ENCODE measurements at regions not wholly inside any gene's neighbourhood (a gene's known extent, or its start where the extent isn't known, plus 50 kb on each side); places are given as distances from the start of the nearest gene placed in this dataset.

GRCh38 chr7:52980129-52980528, 55.3 kb upstream of the POM121L12 start:
- Histone ChIP-seq H3K4me1 (no peaks in the 10 kb centered on the region), H3K27ac (no peak overlapping the region), H3K9me3 (peaks cover 11 to 14% of the 10 kb centered on the region in 2 donors), H3K27me3 (no peaks in the 10 kb centered on the region), H3K4me3 (no peak overlapping the region), H3K36me3 (peaks cover 5% of the 10 kb centered on the region)
- intact Hi-C loops (cut with DNase I; ENCODE audit: low total_unique reads), result no loop called here
- no peak for DNase-seq (ENCODE audit: low spot score in 2 of 2)
- no peak for TF ChIP-seq POLR2AphosphoS5 (IDR thresholded peaks at IDR 0.05)
- TF ChIP-seq, protein P1, sequence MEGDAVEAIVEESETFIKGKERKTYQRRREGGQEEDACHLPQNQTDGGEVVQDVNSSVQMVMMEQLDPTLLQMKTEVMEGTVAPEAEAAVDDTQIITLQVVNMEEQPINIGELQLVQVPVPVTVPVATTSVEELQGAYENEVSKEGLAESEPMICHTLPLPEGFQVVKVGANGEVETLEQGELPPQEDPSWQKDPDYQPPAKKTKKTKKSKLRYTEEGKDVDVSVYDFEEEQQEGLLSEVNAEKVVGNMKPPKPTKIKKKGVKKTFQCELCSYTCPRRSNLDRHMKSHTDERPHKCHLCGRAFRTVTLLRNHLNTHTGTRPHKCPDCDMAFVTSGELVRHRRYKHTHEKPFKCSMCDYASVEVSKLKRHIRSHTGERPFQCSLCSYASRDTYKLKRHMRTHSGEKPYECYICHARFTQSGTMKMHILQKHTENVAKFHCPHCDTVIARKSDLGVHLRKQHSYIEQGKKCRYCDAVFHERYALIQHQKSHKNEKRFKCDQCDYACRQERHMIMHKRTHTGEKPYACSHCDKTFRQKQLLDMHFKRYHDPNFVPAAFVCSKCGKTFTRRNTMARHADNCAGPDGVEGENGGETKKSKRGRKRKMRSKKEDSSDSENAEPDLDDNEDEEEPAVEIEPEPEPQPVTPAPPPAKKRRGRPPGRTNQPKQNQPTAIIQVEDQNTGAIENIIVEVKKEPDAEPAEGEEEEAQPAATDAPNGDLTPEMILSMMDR (IDR thresholded peaks at IDR 0.05), result no peak
- no peak for TF ChIP-seq POLR2A (IDR thresholded peaks at IDR 0.05)

- no peak overlapping the region for H3K4me3 ChIP-seq
Observed at GRCh38 chr7:52973126-52973525, 62.3 kb upstream of the POM121L12 start.

GRCh38 chr7:52962402-52963076, 72.9 kb upstream of the POM121L12 start:
- Histone ChIP-seq H3K36me3 (no peaks in the 10 kb centered on the region), H3K9me3 (no peaks in the 10 kb centered on the region), H3K4me3 (no peak overlapping the region), H3K27me3 (no peaks in the 10 kb centered on the region), H3K4me1 (no peaks in the 10 kb centered on the region), H3K27ac (no peak overlapping the region)
- no peak for DNase-seq (ENCODE audit: low spot score in 2 of 2)
- intact Hi-C loops (cut with DNase I; ENCODE audit: low total_unique reads), result no loop called here
- TF ChIP-seq POLR2A (IDR thresholded peaks at IDR 0.05) (no peak), POLR2AphosphoS5 (IDR thresholded peaks at IDR 0.05) (no peak)
- TF ChIP-seq, protein P1 (IDR thresholded peaks at IDR 0.05), result no peak

More at GRCh38 chr7:52973126-52973525, 62.3 kb upstream of the POM121L12 start:
- no peaks in the 10 kb centered on the region for H3K4me1 ChIP-seq
- H3K27ac ChIP-seq, result no peak overlapping the region
- peaks cover 7% of the 10 kb centered on the region for H3K36me3 ChIP-seq
- intact Hi-C loops (cut with DNase I; ENCODE audit: low total_unique reads), result no loop called here
- H3K9me3 ChIP-seq, result no peaks in the 10 kb centered on the region
- DNase-seq (ENCODE audit: low spot score in 2 of 2), result no peak
- H3K27me3 ChIP-seq, result no peaks in the 10 kb centered on the region
- TF ChIP-seq POLR2AphosphoS5 (IDR thresholded peaks at IDR 0.05), result no peak
- TF ChIP-seq, protein P1 (IDR thresholded peaks at IDR 0.05), result no peak
- no peak for TF ChIP-seq POLR2A (IDR thresholded peaks at IDR 0.05)

DNA sequence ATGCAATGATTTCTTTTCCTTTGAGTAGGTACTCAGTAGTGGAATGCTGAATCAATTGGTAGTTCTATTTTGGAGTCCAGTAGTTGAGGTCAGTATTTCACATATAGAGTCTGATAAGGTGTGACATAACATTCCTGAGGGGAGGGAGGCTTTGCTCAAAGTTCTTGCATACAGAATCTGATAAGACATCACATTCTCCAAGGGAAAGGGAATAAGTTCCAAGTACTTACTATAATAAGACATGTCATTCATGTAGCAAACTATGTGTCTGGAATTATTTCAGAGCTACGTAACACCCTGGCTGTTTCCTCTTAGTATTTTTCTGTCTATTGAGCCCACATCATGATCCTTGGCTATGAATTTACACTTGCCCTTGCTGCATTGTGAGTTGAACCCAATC, 74.3 kb upstream of the POM121L12 start:
- H3K4me3 ChIP-seq, result no peak overlapping the region
- H3K36me3 ChIP-seq, result no peaks in the 10 kb centered on the region
- TF ChIP-seq, protein P1 (IDR thresholded peaks at IDR 0.05), result no peak
- TF ChIP-seq POLR2A (IDR thresholded peaks at IDR 0.05) (no peak), POLR2AphosphoS5 (IDR thresholded peaks at IDR 0.05) (no peak)
- DNase-seq (ENCODE audit: low spot score in 2 of 2), result no peak
- H3K4me1 ChIP-seq, result no peaks in the 10 kb centered on the region
- no peaks in the 10 kb centered on the region for H3K9me3 ChIP-seq
- H3K27me3 ChIP-seq, result no peaks in the 10 kb centered on the region
- no peak overlapping the region for H3K27ac ChIP-seq
- intact Hi-C loops (cut with DNase I; ENCODE audit: low total_unique reads), result no loop called here

DNA sequence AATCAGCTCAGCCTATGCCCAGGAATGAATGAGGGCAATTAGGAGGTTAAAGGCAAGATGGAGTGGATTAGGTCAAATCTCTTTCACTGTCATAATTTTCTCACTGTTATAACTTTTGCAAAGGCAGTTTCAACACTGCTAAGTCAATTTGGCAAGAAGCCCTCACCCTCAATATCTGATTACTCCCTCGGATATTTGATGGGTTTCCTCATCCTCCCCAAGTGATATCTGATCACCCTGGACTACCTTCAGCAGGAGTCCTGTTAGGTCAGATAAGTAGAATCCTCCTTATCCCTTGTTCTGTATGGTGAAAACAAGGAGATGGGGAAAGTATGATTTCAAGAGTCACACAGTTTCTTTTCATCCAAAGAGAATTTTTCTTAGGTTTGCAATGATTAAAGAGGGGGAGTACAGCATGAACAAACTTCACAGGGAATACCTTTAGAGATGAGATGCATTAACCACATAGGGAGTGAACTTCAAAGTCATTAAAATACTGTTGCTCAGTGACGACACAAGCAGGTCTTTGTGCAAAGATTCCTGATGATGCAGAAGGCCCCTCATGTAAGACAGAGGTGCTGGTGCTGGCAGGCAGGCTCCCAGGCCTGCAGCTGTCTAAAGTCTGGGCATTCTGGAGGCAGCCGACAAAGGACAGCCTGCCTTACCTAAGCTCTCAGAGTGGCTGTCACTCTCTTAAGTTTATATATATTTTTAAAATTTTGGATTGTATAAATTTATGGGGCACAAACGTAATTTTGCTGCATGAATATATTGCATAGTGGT, 75.4 kb upstream of the POM121L12 start:
- H3K4me3 ChIP-seq, result no peak overlapping the region
- H3K36me3 ChIP-seq, result no peaks in the 10 kb centered on the region
- TF ChIP-seq, protein P1 (IDR thresholded peaks at IDR 0.05), result no peak
- TF ChIP-seq POLR2A (IDR thresholded peaks at IDR 0.05), result no peak
- no peak for TF ChIP-seq POLR2AphosphoS5 (IDR thresholded peaks at IDR 0.05)
- H3K9me3 ChIP-seq, result no peaks in the 10 kb centered on the region
- no peaks in the 10 kb centered on the region for H3K4me1 ChIP-seq
- H3K27me3 ChIP-seq, result no peaks in the 10 kb centered on the region
- intact Hi-C loops (cut with DNase I; ENCODE audit: low total_unique reads), result no loop called here
- H3K27ac ChIP-seq, result no peak overlapping the region
- no peak for DNase-seq (ENCODE audit: low spot score in 2 of 2)

All from breast epithelium (tissue), 4 donors.